Endodermal cell (in vitro differentiated cells): ENCODE measurements at regions not wholly inside any gene's neighbourhood (a gene's known extent, or its start where the extent isn't known, plus 50 kb on each side); places are given as distances from the start of the nearest gene placed in this dataset.

ENCODE experiments used
- DNase-seq: peaks from one replicate; pipeline ENCODE4 v3.0.0-alpha.2; 2017
- H3K27ac ChIP-seq: 2 replicates; pipeline ENCODE4 v1.5.1; 2013; ENCODE audit warnings: mild to moderate bottlenecking, low read depth, low read length, moderate library complexity
- H3K27me3 ChIP-seq: 2 replicates; pipeline ENCODE4 v1.6.1; 2013; ENCODE audit warnings: mild to moderate bottlenecking, low read length, moderate library complexity; ENCODE audit not compliant: insufficient read depth, control insufficient read depth, poor library complexity, severe bottlenecking
- H3K36me3 ChIP-seq: 2 replicates; pipeline ENCODE4 v1.7.0; 2013; ENCODE audit warnings: mild to moderate bottlenecking, low read length, moderate library complexity; ENCODE audit not compliant: control insufficient read depth, insufficient read depth
- H3K4me1 ChIP-seq: one replicate; pipeline ENCODE4 v1.7.0; 2013; ENCODE audit warnings: low read length; ENCODE audit not compliant: control insufficient read depth, insufficient read depth
- H3K4me3 ChIP-seq: 2 replicates; pipeline ENCODE4 v1.5.1; 2013; ENCODE audit warnings: mild to moderate bottlenecking, low read length, moderate library complexity
- H3K9ac ChIP-seq: 2 replicates; pipeline ENCODE4 v1.6.1; 2013; ENCODE audit warnings: mild to moderate bottlenecking, low read length, moderate library complexity; ENCODE audit not compliant: poor library complexity, severe bottlenecking; ENCODE audit errors: extremely low read depth
- H3K9me3 ChIP-seq: 2 replicates; pipeline ENCODE4 v1.6.1; 2013; ENCODE audit warnings: mild to moderate bottlenecking, low read length, moderate library complexity; ENCODE audit not compliant: control insufficient read depth
- H3K27ac Mint-ChIP-seq: 2 replicates; pipeline ENCODE4 v1.8.0; 2020; ENCODE audit warnings: mixed read lengths
- H3K27me3 Mint-ChIP-seq: 2 replicates; pipeline ENCODE4 v1.8.0; 2021; ENCODE audit warnings: mild to moderate bottlenecking, mixed read lengths; ENCODE audit not compliant: insufficient read depth
- H3K36me3 Mint-ChIP-seq: 2 replicates; pipeline ENCODE4 v1.8.0; 2020; ENCODE audit warnings: low read depth, mixed read lengths
- H3K4me1 Mint-ChIP-seq: 2 replicates; pipeline ENCODE4 v1.8.0; 2020; ENCODE audit warnings: mixed read lengths
- H3K4me3 Mint-ChIP-seq: 2 replicates; pipeline ENCODE4 v1.8.0; 2020; ENCODE audit warnings: mild to moderate bottlenecking, moderate library complexity, mixed read lengths
- H3K9me3 Mint-ChIP-seq: 2 replicates; pipeline ENCODE4 v1.8.0; 2020; ENCODE audit warnings: mild to moderate bottlenecking, mixed read lengths
- CTCF ChIP-seq: fragments of 200-600 bp; sonication (generic); conservative IDR thresholded peaks from 2 replicates; pipeline ENCODE4 v1.5.0; 2021; ENCODE audit warnings: antibody characterized with exemption, mild to moderate bottlenecking
- WGBS, 2 experiments: methylation state at CpG; one replicate each; pipeline versions ENCODE4 v1.1.5 to v1.1.7; 2013; ENCODE audit warnings: missing lambda C conversion rate in 2 of 2, mixed read lengths in 1 of 2; ENCODE audit not compliant: insufficient coverage in 1 of 2, insufficient read length in 1 of 2; 5-methylcytosine and 5-hydroxymethylcytosine counted together

GRCh38 chr2:16190446-16191270, 250.3 kb downstream of the MYCN start:
- Histone ChIP-seq H3K9me3 (no peaks in the 10 kb centered on the region), H3K4me1 (peaks cover 4% of the 10 kb centered on the region), H3K4me3 (no peak overlapping the region), H3K36me3 (no peaks in the 10 kb centered on the region), H3K27ac (no peak overlapping the region), H3K9ac (no peak overlapping the region), H3K27me3 (no peaks in the 10 kb centered on the region)
- 81 to 88% methylated on average over 5 to 8 of the region's 8 CpGs for WGBS, 2 experiments
- Mint-ChIP-seq H3K4me3 (no peak overlapping the region), H3K27ac (no peak overlapping the region), H3K4me1 (peaks cover 15% of the 10 kb centered on the region), H3K36me3 (no peaks in the 10 kb centered on the region), H3K27me3 (no peaks in the 10 kb centered on the region), H3K9me3 (no peaks in the 10 kb centered on the region)
- no peak for DNase-seq
- no peak for TF ChIP-seq CTCF

- no peak overlapping the region for H3K4me3 ChIP-seq
- Mint-ChIP-seq H3K9me3 (no peaks in the 10 kb centered on the region), H3K4me1 (peaks cover 15% of the 10 kb centered on the region), H3K36me3 (no peaks in the 10 kb centered on the region), H3K27ac (no peak overlapping the region), H3K27me3 (no peaks in the 10 kb centered on the region), H3K4me3 (no peak overlapping the region)
- no peaks in the 10 kb centered on the region for H3K9me3 ChIP-seq
- no peak for TF ChIP-seq CTCF
- H3K27me3 ChIP-seq = no peaks in the 10 kb centered on the region
- no peak overlapping the region for H3K27ac ChIP-seq
- H3K36me3 ChIP-seq = no peaks in the 10 kb centered on the region
- 94% methylated on average over 3 of the region's 3 CpGs; no CpG with 5 or more reads in 1 of the 2 experiments for WGBS, 2 experiments
- peaks cover 6% of the 10 kb centered on the region for H3K4me1 ChIP-seq
- DNase-seq = no peak
- no peak overlapping the region for H3K9ac ChIP-seq
Measured at GRCh38 chr2:16189836-16190160, 249.4 kb downstream of the MYCN start.

GRCh38 chr2:16189029-16189835, 248.9 kb downstream of the MYCN start:
- Mint-ChIP-seq H3K4me1 (peaks cover 15% of the 10 kb centered on the region), H3K4me3 (no peak overlapping the region), H3K27ac (no peak overlapping the region), H3K27me3 (no peaks in the 10 kb centered on the region), H3K9me3 (no peaks in the 10 kb centered on the region), H3K36me3 (no peaks in the 10 kb centered on the region)
- Histone ChIP-seq H3K4me3 (no peak overlapping the region), H3K9me3 (no peaks in the 10 kb centered on the region), H3K4me1 (peaks cover 6% of the 10 kb centered on the region), H3K27me3 (no peaks in the 10 kb centered on the region), H3K9ac (no peak overlapping the region), H3K36me3 (no peaks in the 10 kb centered on the region), H3K27ac (no peak overlapping the region)
- no peak for DNase-seq
- 86 to 90% methylated on average over 4 to 5 of the region's 5 CpGs for WGBS, 2 experiments
- TF ChIP-seq CTCF = no peak
